ENCODE measurements at regions not wholly inside any gene's neighbourhood (a gene's known extent, or its start where the extent isn't known, plus 50 kb on each side); places are given as distances from the start of the nearest gene placed in this dataset.

GRCh38 chr1:5713101-5714010, 278.9 kb downstream of the NPHP4 start:
- no peak for DNase-seq (ENCODE audit: low spot score)

GRCh38 chr1:5711956-5712645, 280.1 kb downstream of the NPHP4 start:
- DNase-seq (ENCODE audit: low spot score): no peak

DNA sequence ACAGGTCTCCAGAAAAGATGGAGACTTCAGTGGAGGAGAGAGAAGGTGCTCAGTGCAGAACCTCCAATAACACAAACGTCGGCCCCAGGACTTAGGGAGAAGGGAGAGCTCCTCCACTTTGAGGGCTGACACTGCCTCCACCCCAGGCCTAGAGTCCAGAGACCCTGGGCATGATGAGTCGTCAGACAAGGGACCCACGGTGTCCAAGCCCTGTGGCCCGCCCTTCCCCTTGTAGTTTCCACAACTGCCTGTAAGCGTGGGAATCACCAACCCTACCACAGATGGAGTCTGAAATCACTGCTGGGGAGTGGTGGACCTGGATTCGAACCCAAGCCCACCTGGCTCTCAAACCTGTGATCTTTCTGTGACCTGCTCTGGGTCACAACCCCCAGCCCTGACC, 281.1 kb downstream of the NPHP4 start:
- DNase-seq (ENCODE audit: low spot score): no peak

GRCh38 chr1:5709976-5710375, 282.2 kb downstream of the NPHP4 start:
- no peak for DNase-seq (ENCODE audit: low spot score)

GRCh38 chr1:5709461-5709975, 282.7 kb downstream of the NPHP4 start:
- no peak for DNase-seq (ENCODE audit: low spot score)

GRCh38 chr1:5708346-5709245, 283.6 kb downstream of the NPHP4 start:
- no peak for DNase-seq (ENCODE audit: low spot score)

GRCh38 chr1:5707566-5708345, 284.5 kb downstream of the NPHP4 start:
- no peak for DNase-seq (ENCODE audit: low spot score)

DNA sequence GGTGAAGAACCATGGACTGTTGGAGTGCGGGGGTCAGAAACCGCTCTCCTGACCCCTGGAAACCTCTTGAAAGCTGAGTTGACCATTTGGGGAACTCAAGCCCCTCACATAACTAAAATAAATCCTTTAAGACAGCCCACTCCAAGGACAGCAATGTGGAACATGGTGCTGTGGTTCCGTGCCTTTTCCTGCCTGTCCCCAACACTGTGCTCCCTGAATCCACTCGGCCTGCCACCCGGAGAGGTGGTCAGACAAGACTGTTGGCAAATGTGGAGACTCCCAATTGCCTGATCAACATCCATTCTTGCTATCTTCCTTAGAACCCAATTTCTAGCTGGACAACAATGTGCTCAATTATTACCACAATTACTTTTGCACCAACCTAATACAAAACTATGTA, 286.0 kb downstream of the NPHP4 start:
- DNase-seq (ENCODE audit: low spot score): no peak

- DNase-seq (ENCODE audit: low spot score): no peak
These were observed 286.5 kb downstream of the NPHP4 start for GRCh38 chr1:5705751-5706150.

- DNase-seq (ENCODE audit: low spot score): no peak
These were observed 287.4 kb downstream of the NPHP4 start for GRCh38 chr1:5704561-5705514.

- DNase-seq (ENCODE audit: low spot score): no peak
These were observed 290.6 kb downstream of the NPHP4 start for GRCh38 chr1:5701642-5702041.

GRCh38 chr1:5693568-5693967, 298.7 kb downstream of the NPHP4 start:
- DNase-seq (ENCODE audit: low spot score): no peak

DNA sequence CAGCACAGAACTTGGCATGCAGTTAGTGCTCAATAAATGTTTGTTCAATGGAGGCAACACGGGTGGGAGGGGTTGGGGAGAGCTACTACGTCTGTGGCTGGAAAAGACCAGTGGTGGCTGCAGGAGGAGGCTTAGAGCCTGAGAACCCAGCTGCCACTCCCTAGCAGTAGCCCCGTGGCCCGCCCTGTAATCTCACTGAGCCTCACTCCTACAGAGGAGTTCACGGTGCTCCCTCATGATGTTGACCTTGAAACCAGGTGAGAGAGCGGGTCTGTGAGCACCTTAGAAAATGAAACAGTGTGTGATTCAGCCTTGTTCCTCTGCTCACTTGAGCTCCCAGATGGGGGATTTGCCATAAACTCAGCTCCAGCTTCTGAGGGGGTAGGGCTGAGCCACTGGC, 299.6 kb downstream of the NPHP4 start:
- DNase-seq (ENCODE audit: low spot score): no peak

DNA sequence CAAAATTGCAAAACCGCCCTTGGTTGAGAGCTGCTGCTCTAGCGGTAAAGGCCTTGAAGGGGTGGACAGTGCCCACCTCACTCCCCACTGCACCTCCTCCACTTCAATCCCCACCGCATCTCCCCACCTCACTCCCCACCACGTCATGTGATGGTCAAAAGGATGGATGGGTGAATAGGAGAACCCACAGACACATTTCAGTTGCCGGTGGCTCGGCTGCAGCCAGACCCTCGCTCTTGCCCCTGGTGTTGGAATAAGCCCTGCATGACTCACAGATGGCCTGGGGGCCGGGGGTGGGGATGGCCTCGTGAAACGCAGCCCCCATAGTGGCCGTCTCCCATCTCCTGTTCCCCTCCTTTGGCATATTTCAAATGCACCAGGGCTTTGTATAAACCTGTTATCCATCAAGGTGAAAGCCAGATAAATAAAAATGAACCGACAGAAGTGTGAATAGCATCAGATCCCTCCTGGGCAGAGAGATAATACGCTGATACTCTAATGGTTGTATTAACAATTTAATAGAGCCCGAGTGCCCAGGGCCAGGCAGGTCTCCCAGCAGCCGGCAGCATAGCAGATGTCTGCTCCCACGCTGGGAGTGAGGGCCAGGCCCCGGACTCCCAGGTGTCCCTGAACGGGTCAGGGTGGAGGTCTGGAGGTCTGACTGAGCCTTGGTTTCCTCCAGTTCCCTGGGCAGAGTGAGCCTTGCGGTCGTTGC, 300.3 kb downstream of the NPHP4 start:
- DNase-seq (ENCODE audit: low spot score): no peak

DNA sequence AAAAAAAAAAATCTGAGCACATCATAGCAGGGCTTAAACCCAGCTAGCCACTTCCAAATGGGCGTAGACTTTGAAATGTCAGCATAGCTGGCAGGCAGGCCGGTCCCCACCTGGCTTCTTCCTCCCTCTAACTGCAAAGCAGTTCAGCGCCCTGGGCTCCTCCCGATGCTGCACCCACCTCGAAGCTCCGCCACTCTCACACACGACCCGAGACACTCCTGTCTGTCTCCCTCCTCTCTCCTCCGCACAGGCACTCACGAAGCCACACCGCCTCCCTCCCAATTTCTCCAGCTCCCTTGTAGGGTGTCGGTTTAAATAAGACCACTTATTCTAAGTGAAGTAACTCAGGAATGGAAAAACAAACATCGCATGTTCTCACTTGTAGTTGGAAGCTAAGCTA, 301.3 kb downstream of the NPHP4 start:
- DNase-seq (ENCODE audit: low spot score): no peak

GRCh38 chr1:5690291-5690690, 301.9 kb downstream of the NPHP4 start:
- DNase-seq (ENCODE audit: low spot score): no peak

- no peak for DNase-seq (ENCODE audit: low spot score)
These were observed 303.8 kb downstream of the NPHP4 start for GRCh38 chr1:5688081-5689077.
